ENCODE measurements at regions not wholly inside any gene's neighbourhood (a gene's known extent, or its start where the extent isn't known, plus 50 kb on each side); places are given as distances from the start of the nearest gene placed in this dataset.

GRCh38 chr11:71190551-71190950 is 61.8 kb downstream of the SHANK2 start:
- DNase-seq (ENCODE audit: low spot score), result no peak
- ChIA-PET CTCF (no interaction called here), POLR2A (ENCODE audit: low non-redundant PET) (no interaction called here)
- no peak overlapping the region for H3K27ac ChIP-seq
- no peak for TF ChIP-seq CTCF (conservative IDR thresholded peaks at IDR 0.05; ENCODE audit: low read depth)

GRCh38 chr11:71189768-71190315 is 62.5 kb downstream of the SHANK2 start:
- DNase-seq (ENCODE audit: low spot score), result no peak
- POLR2A ChIA-PET (ENCODE audit: low non-redundant PET), result no interaction called here
- no peak overlapping the region for H3K27ac ChIP-seq
- TF ChIP-seq CTCF (conservative IDR thresholded peaks at IDR 0.05; ENCODE audit: low read depth), result no peak
- CTCF ChIA-PET, result interaction anchor here (0.5 to 0.7 kb wide), 2 partner anchors 18 to 1953 kb away, joined by 3 read pairs; no protein-coding TSS in a partner anchor

GRCh38 chr11:71188886-71189767 is 63.2 kb downstream of the SHANK2 start:
- ChIA-PET CTCF (interaction anchor here (0.7 kb wide), 1 partner anchor 1953 kb away, joined by 3 read pairs; no protein-coding TSS in a partner anchor), POLR2A (ENCODE audit: low non-redundant PET) (no interaction called here)
- no peak for TF ChIP-seq CTCF (conservative IDR thresholded peaks at IDR 0.05; ENCODE audit: low read depth)
- no peak overlapping the region for H3K27ac ChIP-seq
- no peak for DNase-seq (ENCODE audit: low spot score)

GRCh38 chr11:71188073-71188472 is 64.3 kb downstream of the SHANK2 start:
- no peak for TF ChIP-seq CTCF (conservative IDR thresholded peaks at IDR 0.05; ENCODE audit: low read depth)
- DNase-seq (ENCODE audit: low spot score), result no peak
- POLR2A ChIA-PET (ENCODE audit: low non-redundant PET), result no interaction called here
- H3K27ac ChIP-seq, result no peak overlapping the region
- CTCF ChIA-PET, result no interaction called here

- H3K27ac ChIP-seq, result no peak overlapping the region
- POLR2A ChIA-PET (ENCODE audit: low non-redundant PET), result no interaction called here
- CTCF ChIA-PET, result no interaction called here
- TF ChIP-seq CTCF (conservative IDR thresholded peaks at IDR 0.05; ENCODE audit: low read depth), result no peak
- DNase-seq (ENCODE audit: low spot score), result no peak
These were observed 65.6 kb downstream of the SHANK2 start for GRCh38 chr11:71186806-71187205.

- POLR2A ChIA-PET (ENCODE audit: low non-redundant PET), result no interaction called here
- TF ChIP-seq CTCF (conservative IDR thresholded peaks at IDR 0.05; ENCODE audit: low read depth), result no peak
These were observed 67.0 kb downstream of the SHANK2 start for GRCh38 chr11:71185411-71185810.

More at GRCh38 chr11:71185411-71185810, 67.0 kb downstream of the SHANK2 start:
- CTCF ChIA-PET, result no interaction called here
- no peak overlapping the region for H3K27ac ChIP-seq
- no peak for DNase-seq (ENCODE audit: low spot score)

All from RWPE1 (cell line).